ENCODE measurements at regions not wholly inside any gene's neighbourhood (a gene's known extent, or its start where the extent isn't known, plus 50 kb on each side); places are given as distances from the start of the nearest gene placed in this dataset.
"Not testable (repeated sequence)": the region's sequence is repeated elsewhere in the genome, so short reads cannot be mapped to it uniquely, and the experiment has no call there.

GRCh38 chr15:55126111-55126510, 70.6 kb downstream of the RSL24D1 start:
- no peak for DNase-seq

GRCh38 chr15:55124616-55125015, 72.1 kb downstream of the RSL24D1 start:
- DNase-seq, result no peak

- no peak for DNase-seq
These were observed 78.3 kb downstream of the RSL24D1 start for GRCh38 chr15:55118344-55118870.

- no peak for DNase-seq
These were observed 80.1 kb downstream of the RSL24D1 start for GRCh38 chr15:55116636-55117035.

- DNase-seq, result no peak
These were observed 83.0 kb downstream of the RSL24D1 start for GRCh38 chr15:55113736-55114135.

- DNase-seq, result no peak
These were observed 84.0 kb downstream of the RSL24D1 start for GRCh38 chr15:55112706-55113105.

GRCh38 chr15:55110446-55110845, 86.3 kb downstream of the RSL24D1 start:
- no peak for DNase-seq

- DNase-seq, result peak in 1 of 2 experiments; percentile 78
These were observed 87.8 kb downstream of the RSL24D1 start for GRCh38 chr15:55108858-55109518.

GRCh38 chr15:55108448-55108847, 88.3 kb downstream of the RSL24D1 start:
- DNase-seq, result no peak

- DNase-seq, result no peak
These were observed 90.6 kb downstream of the RSL24D1 start for GRCh38 chr15:55106155-55106554.

- DNase-seq, result no peak
These were observed 102.6 kb downstream of the RSL24D1 start for GRCh38 chr15:55094136-55094535.

- no peak for DNase-seq
These were observed 108.5 kb downstream of the RSL24D1 start for GRCh38 chr15:55088207-55088606.

- DNase-seq, result no peak
These were observed 112.1 kb downstream of the RSL24D1 start for GRCh38 chr15:55084673-55085072.

GRCh38 chr15:55084216-55084615, 112.5 kb downstream of the RSL24D1 start:
- DNase-seq, result no peak

GRCh38 chr15:55077052-55077451, 119.7 kb downstream of the RSL24D1 start:
- not testable (repeated sequence) for DNase-seq

GRCh38 chr15:55074431-55074830, 122.3 kb downstream of the RSL24D1 start:
- DNase-seq, result no peak

GRCh38 chr15:55063970-55064369, 132.8 kb downstream of the RSL24D1 start:
- DNase-seq, result peak in 1 of 2 experiments; percentile 1

- DNase-seq, result no peak
These were observed 135.9 kb downstream of the RSL24D1 start for GRCh38 chr15:55060836-55061235.

- DNase-seq, result no peak
These were observed 140.2 kb downstream of the RSL24D1 start for GRCh38 chr15:55056500-55056899.

GRCh38 chr15:55044162-55044561, 152.6 kb downstream of the RSL24D1 start:
- no peak for DNase-seq

- no peak for DNase-seq
These were observed 159.7 kb downstream of the RSL24D1 start for GRCh38 chr15:55037071-55037470.

- no peak for DNase-seq
These were observed 161.0 kb downstream of the RSL24D1 start for GRCh38 chr15:55035749-55036148.

- no peak for DNase-seq
These were observed 163.2 kb downstream of the RSL24D1 start for GRCh38 chr15:55033574-55033973.

- DNase-seq, result no peak
These were observed 165.0 kb downstream of the RSL24D1 start for GRCh38 chr15:55031727-55032126.

GRCh38 chr15:55026381-55026780, 170.4 kb downstream of the RSL24D1 start:
- DNase-seq, result no peak

Measured in NCI-H526 (cell line).